ENCODE measurements at regions not wholly inside any gene's neighbourhood (a gene's known extent, or its start where the extent isn't known, plus 50 kb on each side); places are given as distances from the start of the nearest gene placed in this dataset.

DNA sequence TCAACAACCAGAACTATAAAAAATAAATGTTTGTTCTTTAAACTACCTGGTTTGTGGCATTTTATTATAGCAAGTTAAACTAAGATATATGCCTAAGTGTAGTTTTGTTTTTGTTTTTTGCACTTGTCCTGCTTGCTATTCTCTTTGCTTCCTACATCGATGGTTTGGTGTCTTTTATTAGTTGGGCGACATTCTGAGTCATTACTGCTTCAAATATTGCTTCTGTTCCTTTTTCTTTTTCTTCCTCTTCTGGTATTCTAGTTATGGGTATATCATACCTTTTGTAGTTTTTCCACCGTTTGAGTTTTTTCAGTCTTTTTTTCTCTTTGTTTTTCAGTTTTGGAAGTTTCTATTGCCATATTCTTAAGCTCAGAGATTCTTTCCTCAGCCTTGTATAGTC is 86.9 kb downstream of the MACIR start:
- no peak for DNase-seq (ENCODE audit: low read depth, low spot score)
- Histone ChIP-seq H3K9me3 (ENCODE audit: insufficient read depth, low read length) (no peaks in the 10 kb centered on the region), H3K9ac (ENCODE audit: insufficient read length, low read depth) (no peak overlapping the region), H3K4me1 (ENCODE audit: insufficient read depth, insufficient read length) (peaks cover 4% of the 10 kb centered on the region), H3K4me3 (ENCODE audit: insufficient read length, low read depth) (no peak overlapping the region), H3K27me3 (ENCODE audit: insufficient read depth, insufficient read length) (no peaks in the 10 kb centered on the region), H3K36me3 (ENCODE audit: insufficient read depth, insufficient read length, low read length) (no peaks in the 10 kb centered on the region)
- TF ChIP-seq YY1 (IDR thresholded peaks at IDR 0.05; ENCODE audit: insufficient read depth, insufficient read length): no peak
- no peak for TF ChIP-seq SUZ12 (IDR thresholded peaks at IDR 0.05; ENCODE audit: extremely low read depth, insufficient read depth, insufficient read length)
- TF ChIP-seq ZNF274 (IDR thresholded peaks at IDR 0.05; ENCODE audit: low read depth, low read length): no peak

DNA sequence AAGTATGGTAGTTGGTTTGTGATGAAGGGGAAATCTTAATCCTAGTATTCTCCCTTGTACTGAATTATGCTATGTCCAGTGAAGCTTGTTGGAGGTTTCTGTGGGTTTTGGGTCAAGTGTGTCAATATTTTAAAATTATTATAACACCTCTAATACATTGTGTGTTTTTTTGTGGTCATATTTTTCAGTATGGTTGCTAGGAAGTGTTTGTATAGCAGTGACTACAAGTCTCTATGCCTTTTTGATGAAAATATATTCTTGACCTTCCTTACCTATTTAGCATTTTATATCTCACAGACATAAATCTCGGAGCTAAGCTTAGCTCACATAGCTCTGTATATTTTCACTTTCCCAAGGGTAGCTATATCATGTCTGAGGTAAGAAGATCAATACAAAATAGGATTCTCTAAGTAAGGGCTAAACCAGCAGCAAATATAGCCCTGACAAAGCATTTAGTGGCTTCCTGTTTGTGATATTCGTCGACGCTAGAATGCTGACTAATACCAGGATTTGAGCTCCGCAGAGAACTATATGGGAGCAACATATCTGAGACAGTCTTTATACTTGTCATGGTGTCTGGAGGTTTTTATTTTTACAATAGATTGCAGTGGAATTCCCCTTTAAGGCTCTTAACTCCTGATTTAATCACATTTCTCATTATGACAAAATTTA is 82.3 kb downstream of the MACIR start:
- TF ChIP-seq SUZ12 (IDR thresholded peaks at IDR 0.05; ENCODE audit: extremely low read depth, insufficient read depth, insufficient read length): no peak
- no peak for TF ChIP-seq YY1 (IDR thresholded peaks at IDR 0.05; ENCODE audit: insufficient read depth, insufficient read length)
- no peak for TF ChIP-seq ZNF274 (IDR thresholded peaks at IDR 0.05; ENCODE audit: low read depth, low read length)
- H3K4me1 ChIP-seq (ENCODE audit: insufficient read depth, insufficient read length): no peaks in the 10 kb centered on the region
- no peak overlapping the region for H3K4me3 ChIP-seq (ENCODE audit: insufficient read length, low read depth)
- no peak for DNase-seq (ENCODE audit: low read depth, low spot score)
- H3K36me3 ChIP-seq (ENCODE audit: insufficient read depth, insufficient read length, low read length): no peaks in the 10 kb centered on the region
- no peaks in the 10 kb centered on the region for H3K9me3 ChIP-seq (ENCODE audit: insufficient read depth, low read length)
- H3K27me3 ChIP-seq (ENCODE audit: insufficient read depth, insufficient read length): no peaks in the 10 kb centered on the region
- no peak overlapping the region for H3K9ac ChIP-seq (ENCODE audit: insufficient read length, low read depth)

DNA sequence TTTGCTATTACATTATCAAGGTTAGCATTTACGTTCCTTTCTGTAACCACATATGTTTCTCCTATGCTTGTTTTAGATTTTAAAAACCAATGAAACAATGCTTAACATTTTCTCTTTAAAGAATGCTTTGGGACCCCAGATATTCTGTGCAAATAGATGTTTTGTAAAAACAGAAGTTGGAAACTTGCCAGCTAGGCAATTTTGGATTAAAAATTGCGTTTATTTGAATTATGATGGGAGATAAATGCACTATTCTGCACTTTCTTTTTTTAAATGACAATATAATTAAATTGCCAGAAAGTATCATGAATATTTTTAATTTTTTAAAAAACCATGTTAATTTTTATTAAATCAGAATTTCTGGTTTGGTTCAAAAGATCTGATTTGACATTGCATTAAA is 81.6 kb downstream of the MACIR start:
- H3K9ac ChIP-seq (ENCODE audit: insufficient read length, low read depth): no peak overlapping the region
- no peaks in the 10 kb centered on the region for H3K36me3 ChIP-seq (ENCODE audit: insufficient read depth, insufficient read length, low read length)
- H3K9me3 ChIP-seq (ENCODE audit: insufficient read depth, low read length): no peaks in the 10 kb centered on the region
- TF ChIP-seq SUZ12 (IDR thresholded peaks at IDR 0.05; ENCODE audit: extremely low read depth, insufficient read depth, insufficient read length) (no peak), YY1 (IDR thresholded peaks at IDR 0.05; ENCODE audit: insufficient read depth, insufficient read length) (no peak), ZNF274 (IDR thresholded peaks at IDR 0.05; ENCODE audit: low read depth, low read length) (no peak)
- H3K4me3 ChIP-seq (ENCODE audit: insufficient read length, low read depth): no peak overlapping the region
- DNase-seq (ENCODE audit: low read depth, low spot score): no peak
- H3K4me1 ChIP-seq (ENCODE audit: insufficient read depth, insufficient read length): no peaks in the 10 kb centered on the region
- H3K27me3 ChIP-seq (ENCODE audit: insufficient read depth, insufficient read length): no peaks in the 10 kb centered on the region

DNA sequence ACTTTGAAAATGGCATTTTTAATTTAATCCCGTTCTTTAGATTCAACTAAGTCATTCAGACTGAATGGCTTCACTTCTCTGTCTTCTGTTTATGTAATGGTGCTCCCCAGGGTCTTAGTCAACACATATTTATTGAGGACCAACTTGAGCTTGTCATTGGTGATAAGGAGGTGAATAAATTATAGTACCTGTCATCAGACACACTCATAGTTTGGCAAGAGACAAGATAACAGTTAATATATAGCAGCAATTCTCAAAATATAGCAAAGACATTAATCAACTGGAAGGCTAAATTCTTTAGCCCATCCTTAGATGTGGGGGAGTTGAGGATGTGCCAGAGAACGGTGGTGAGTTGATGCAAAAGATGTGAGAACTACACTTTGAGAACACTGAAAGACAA is 78.4 kb downstream of the MACIR start:
- Histone ChIP-seq H3K4me3 (ENCODE audit: insufficient read length, low read depth) (no peak overlapping the region), H3K9me3 (ENCODE audit: insufficient read depth, low read length) (no peaks in the 10 kb centered on the region), H3K27me3 (ENCODE audit: insufficient read depth, insufficient read length) (no peaks in the 10 kb centered on the region), H3K4me1 (ENCODE audit: insufficient read depth, insufficient read length) (no peaks in the 10 kb centered on the region), H3K9ac (ENCODE audit: insufficient read length, low read depth) (no peak overlapping the region), H3K36me3 (ENCODE audit: insufficient read depth, insufficient read length, low read length) (no peaks in the 10 kb centered on the region)
- no peak for DNase-seq (ENCODE audit: low read depth, low spot score)
- TF ChIP-seq YY1 (IDR thresholded peaks at IDR 0.05; ENCODE audit: insufficient read depth, insufficient read length) (no peak), ZNF274 (IDR thresholded peaks at IDR 0.05; ENCODE audit: low read depth, low read length) (no peak), SUZ12 (IDR thresholded peaks at IDR 0.05; ENCODE audit: extremely low read depth, insufficient read depth, insufficient read length) (no peak)

DNA sequence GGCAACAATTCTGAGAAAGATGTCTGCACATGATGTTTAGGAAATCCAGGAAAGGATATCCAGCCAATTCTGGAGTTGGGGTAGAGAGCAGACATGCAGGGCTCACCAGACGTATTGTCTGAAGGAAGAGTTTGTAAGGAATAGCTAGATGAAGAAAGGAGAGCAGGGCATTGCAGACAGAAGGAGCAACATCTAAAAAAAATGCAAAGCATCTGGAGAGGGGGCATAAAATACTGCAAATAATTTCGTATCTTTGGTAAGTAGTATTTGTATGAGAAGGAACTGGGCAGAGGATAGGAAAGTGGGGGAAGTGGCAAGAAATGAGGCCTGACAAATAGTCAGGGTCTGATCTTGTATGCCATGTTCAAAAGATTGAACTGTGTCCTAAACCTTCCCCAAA is 74.8 kb downstream of the MACIR start:
- DNase-seq (ENCODE audit: low read depth, low spot score): no peak
- no peaks in the 10 kb centered on the region for H3K4me1 ChIP-seq (ENCODE audit: insufficient read depth, insufficient read length)
- no peaks in the 10 kb centered on the region for H3K36me3 ChIP-seq (ENCODE audit: insufficient read depth, insufficient read length, low read length)
- no peaks in the 10 kb centered on the region for H3K27me3 ChIP-seq (ENCODE audit: insufficient read depth, insufficient read length)
- no peak overlapping the region for H3K9ac ChIP-seq (ENCODE audit: insufficient read length, low read depth)
- no peaks in the 10 kb centered on the region for H3K9me3 ChIP-seq (ENCODE audit: insufficient read depth, low read length)
- no peak overlapping the region for H3K4me3 ChIP-seq (ENCODE audit: insufficient read length, low read depth)
- TF ChIP-seq ZNF274 (IDR thresholded peaks at IDR 0.05; ENCODE audit: low read depth, low read length) (no peak), SUZ12 (IDR thresholded peaks at IDR 0.05; ENCODE audit: extremely low read depth, insufficient read depth, insufficient read length) (no peak), YY1 (IDR thresholded peaks at IDR 0.05; ENCODE audit: insufficient read depth, insufficient read length) (no peak)

DNA sequence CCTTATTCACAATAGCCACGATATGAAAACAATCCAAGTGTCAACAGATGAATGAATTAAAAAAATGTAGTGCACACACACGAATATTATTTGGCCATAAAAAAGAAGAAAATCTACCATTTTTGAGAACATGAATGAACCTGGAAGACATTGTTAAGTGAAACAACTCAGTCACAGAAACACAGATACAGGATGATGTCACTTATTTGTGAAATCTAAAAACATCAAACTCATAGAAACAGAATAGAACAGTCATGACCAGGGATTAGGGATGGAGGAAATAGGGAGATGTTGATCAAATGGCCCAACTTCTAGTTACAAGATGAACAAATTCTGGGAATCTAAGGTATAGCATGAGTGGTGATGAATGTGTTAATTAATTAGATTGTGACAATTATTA is 72.3 kb downstream of the MACIR start:
- no peaks in the 10 kb centered on the region for H3K36me3 ChIP-seq (ENCODE audit: insufficient read depth, insufficient read length, low read length)
- no peaks in the 10 kb centered on the region for H3K9me3 ChIP-seq (ENCODE audit: insufficient read depth, low read length)
- no peak overlapping the region for H3K9ac ChIP-seq (ENCODE audit: insufficient read length, low read depth)
- no peaks in the 10 kb centered on the region for H3K27me3 ChIP-seq (ENCODE audit: insufficient read depth, insufficient read length)
- no peak for DNase-seq (ENCODE audit: low read depth, low spot score)
- TF ChIP-seq ZNF274 (IDR thresholded peaks at IDR 0.05; ENCODE audit: low read depth, low read length): no peak
- no peak for TF ChIP-seq YY1 (IDR thresholded peaks at IDR 0.05; ENCODE audit: insufficient read depth, insufficient read length)
- no peak for TF ChIP-seq SUZ12 (IDR thresholded peaks at IDR 0.05; ENCODE audit: extremely low read depth, insufficient read depth, insufficient read length)
- H3K4me3 ChIP-seq (ENCODE audit: insufficient read length, low read depth): no peak overlapping the region
- no peaks in the 10 kb centered on the region for H3K4me1 ChIP-seq (ENCODE audit: insufficient read depth, insufficient read length)
